Stimulated activated CD4-positive, alpha-beta T cell treated with anti-CD3 and anti-CD28 coated beads, TNF-alpha, amount 100 ng/mL, for 24 hours (primary cell): ENCODE measurements at regions not wholly inside any gene's neighbourhood (a gene's known extent, or its start where the extent isn't known, plus 50 kb on each side); places are given as distances from the start of the nearest gene placed in this dataset.

Experiments used
- DNase-seq, 3 experiments: peaks; one replicate each; pipeline ENCODE4 v3.0.0-alpha.2; 2020; ENCODE audit warnings: low read depth in 3 of 3

GRCh38 chr1:222290866-222291265, 257.0 kb downstream of the HHIPL2 start:
- DNase-seq = no peak

GRCh38 chr1:222288053-222288452, 259.9 kb downstream of the HHIPL2 start:
- no peak for DNase-seq

- no peak for DNase-seq
Measured at GRCh38 chr1:222286011-222286410, 261.9 kb downstream of the HHIPL2 start.

DNA sequence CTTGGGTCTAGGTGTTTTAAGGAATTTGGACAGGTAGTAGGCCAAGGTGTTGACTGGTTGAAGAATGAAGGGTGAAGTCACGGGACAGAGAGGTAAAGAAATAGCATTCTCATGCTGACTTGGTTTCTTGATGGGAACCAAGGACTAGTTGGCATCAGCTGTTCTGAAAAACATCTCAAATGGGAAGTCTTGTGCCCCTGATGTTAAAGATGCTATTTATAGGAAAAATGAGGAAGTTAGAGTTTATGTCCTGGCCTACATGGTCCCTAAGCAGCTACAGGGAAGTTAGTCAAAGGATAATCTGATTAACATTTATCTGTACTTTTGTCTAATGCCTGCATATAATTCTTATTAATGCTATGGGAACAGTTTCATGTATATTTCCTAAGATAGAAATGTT, 262.4 kb downstream of the HHIPL2 start:
- DNase-seq = no peak

- no peak for DNase-seq
Measured at GRCh38 chr1:222284466-222284865, 263.4 kb downstream of the HHIPL2 start.

DNA sequence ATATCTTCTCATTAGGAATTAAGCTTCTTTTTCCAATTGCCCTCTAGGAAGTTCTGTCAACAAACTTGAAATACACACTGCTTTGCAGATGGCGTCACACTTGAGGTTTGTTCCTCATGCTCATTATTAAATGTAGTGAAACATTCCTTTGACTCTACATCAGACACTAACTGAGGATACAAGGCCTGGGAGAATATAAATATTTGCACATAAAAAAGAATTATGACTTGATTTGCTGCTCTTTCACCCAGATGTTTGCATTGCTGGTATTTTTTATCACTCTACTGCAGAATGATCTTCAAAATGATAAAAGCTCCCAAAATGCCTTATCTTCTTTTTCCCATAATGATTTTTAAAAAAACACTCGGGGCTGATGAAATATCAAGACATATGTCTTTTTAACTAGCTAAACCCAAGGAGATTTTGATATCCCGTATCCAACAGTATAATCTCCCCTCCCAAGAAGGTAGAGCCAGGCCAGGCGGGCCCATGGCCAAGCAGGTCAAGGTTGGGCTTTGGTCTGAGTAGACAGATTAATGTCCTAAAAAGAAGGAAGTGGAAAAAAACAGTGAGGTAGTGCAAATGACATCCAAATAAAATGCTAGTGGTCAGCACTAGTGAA, 264.6 kb downstream of the HHIPL2 start:
- DNase-seq = no peak

GRCh38 chr1:222279591-222279990, 268.3 kb downstream of the HHIPL2 start:
- DNase-seq = no peak

- no peak for DNase-seq
Measured at GRCh38 chr1:222278501-222278900, 269.4 kb downstream of the HHIPL2 start.

GRCh38 chr1:222275729-222276465, 272.0 kb downstream of the HHIPL2 start:
- DNase-seq = no peak

DNA sequence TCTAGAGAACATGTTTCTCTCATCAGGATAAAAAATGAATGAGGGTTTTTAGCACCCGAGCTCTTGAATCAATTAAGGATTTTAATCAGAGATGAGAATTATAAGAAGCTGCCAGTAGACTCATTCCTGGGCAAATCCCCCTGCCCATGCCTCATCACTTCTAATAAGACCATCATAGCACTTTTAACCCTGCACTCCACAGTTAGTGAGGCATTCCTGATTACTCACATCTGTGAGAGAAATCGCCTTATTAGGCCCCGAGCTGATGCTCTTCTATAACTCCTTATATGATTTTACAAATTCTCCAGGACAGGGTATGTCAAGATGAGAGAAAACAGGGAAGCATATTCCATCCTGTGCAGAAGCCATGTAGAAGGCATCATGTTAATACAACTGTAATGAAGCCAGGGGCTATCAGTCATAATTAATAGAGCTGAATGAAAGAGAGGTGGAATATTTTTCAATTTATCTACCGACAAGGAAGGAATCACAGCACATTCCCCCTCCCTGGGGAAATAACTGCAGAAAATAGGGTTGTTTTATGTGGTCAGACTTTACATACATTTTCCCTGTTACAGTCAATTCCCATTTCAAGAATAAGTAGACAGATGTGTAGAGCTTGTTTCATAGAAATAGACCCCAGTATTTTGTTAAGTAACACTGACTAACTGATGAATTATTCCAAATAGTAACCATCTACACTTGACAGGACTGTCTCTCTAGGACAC, 272.7 kb downstream of the HHIPL2 start:
- no peak for DNase-seq

- no peak for DNase-seq
Measured at GRCh38 chr1:222266223-222267196, 281.4 kb downstream of the HHIPL2 start.

- DNase-seq = no peak
Measured at GRCh38 chr1:222263791-222264190, 284.1 kb downstream of the HHIPL2 start.

- DNase-seq = no peak
Measured at GRCh38 chr1:222257027-222257426, 290.9 kb downstream of the HHIPL2 start.

DNA sequence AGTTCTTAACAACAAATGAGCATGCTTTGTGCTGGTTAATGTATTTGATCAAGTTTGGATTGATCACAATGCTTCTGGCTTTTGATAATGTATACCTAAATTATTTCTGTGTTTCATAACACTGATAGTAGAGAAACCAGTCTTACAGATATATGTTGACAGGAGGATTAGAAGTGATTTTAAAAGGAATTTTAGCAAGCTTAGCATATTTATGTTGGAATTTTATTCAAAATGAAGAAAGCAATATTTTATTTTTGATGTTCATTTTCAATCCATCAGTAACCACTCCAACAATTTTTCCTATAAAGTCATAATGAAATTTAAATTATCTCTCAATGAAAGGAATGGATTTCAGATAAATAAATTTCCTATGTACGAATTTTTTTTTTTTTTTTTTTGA, 291.8 kb downstream of the HHIPL2 start:
- DNase-seq = no peak

GRCh38 chr1:222252788-222253187, 295.1 kb downstream of the HHIPL2 start:
- DNase-seq = no peak

- DNase-seq = no peak
Measured at GRCh38 chr1:222251847-222252246, 296.1 kb downstream of the HHIPL2 start.

- no peak for DNase-seq
Measured at GRCh38 chr1:222250376-222250775, 297.5 kb downstream of the HHIPL2 start.

GRCh38 chr1:222247811-222248310, 300.0 kb downstream of the HHIPL2 start:
- no peak for DNase-seq

GRCh38 chr1:222247081-222247480, 300.8 kb downstream of the HHIPL2 start:
- no peak for DNase-seq

DNA sequence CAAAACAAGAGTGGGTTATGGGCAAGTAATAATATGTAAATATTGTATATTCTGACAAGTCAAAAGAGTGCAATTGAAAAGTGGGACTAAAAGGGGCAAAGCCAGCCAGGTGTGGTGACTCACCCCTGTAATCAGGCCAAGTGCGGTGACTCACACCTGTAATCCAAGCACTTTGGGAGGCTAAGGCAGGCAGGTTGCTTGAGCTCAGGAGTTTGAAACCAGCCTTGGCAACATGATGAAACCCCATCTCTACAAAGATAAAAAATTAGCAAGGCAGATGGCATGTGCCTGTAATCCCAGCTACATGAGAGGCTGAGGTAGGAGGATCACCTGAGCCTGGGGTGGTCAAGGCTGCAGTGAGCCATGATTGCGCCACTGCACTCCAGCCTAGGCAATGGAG, 304.0 kb downstream of the HHIPL2 start:
- DNase-seq = no peak

GRCh38 chr1:222242492-222242891, 305.4 kb downstream of the HHIPL2 start:
- DNase-seq = no peak

DNA sequence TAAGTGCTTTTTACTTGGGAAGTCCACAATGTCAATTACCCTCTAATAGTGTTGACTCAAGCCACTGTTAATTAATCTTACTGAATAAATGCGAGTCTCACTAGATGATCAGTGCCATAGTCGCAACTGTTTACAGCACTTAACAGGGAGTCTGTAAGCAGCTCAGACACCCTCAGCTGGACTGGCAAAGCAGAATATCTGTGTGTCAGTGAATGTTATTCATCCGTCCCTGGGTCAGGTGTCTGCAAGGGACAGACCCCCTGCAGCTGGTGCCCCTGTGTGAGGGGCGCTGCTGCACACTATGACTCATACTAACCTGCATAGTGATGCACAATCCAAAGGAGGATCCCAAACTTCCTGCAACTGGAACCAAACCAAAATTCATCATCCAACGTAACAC, 306.5 kb downstream of the HHIPL2 start:
- DNase-seq = no peak
